HepG2 (cell line): ENCODE measurements at regions not wholly inside any gene's neighbourhood (a gene's known extent, or its start where the extent isn't known, plus 50 kb on each side); places are given as distances from the start of the nearest gene placed in this dataset.

ENCODE experiments used
- ATAC-seq: fragments of 200-7000 bp; cut with Tn5 transposase; 3 replicates; pipeline ENCODE4 v1.9.1; 2020; ENCODE audit warnings: mild to moderate bottlenecking, moderate library complexity
- BruUV-seq: library from RNA; stranded (reverse); fragments of 400-500 nt; replicated peaks from 2 replicates; lab custom pipeline; 2021; lab: Mats Ljungman, UMichigan
- CTCF ChIA-PET: fragments of 300-600 bp; formaldehyde crosslinking; extraction: SDS; loops from one replicate; lab custom pipeline; 2021; ENCODE audit warnings: low total read pairs, inconsistent platforms, low intra/inter-chr PET ratio; lab: Yijun Ruan, JAX
- POLR2A ChIA-PET: fragments of 350-600 bp; sonication (Branson Sonifier 250); formaldehyde crosslinking; loops from one replicate; lab custom pipeline; 2020; ENCODE audit warnings: antibody characterized with exemption, inconsistent platforms; lab: Yijun Ruan, JAX
- DNase-seq: peaks from one replicate; pipeline ENCODE4 v3.0.0-alpha.2; 2015; ENCODE audit warnings: low spot score
- FAIRE-seq: peaks from 3 replicates; lab custom pipeline; 2011; peaks lifted over from hg19 to GRCh38; lab: Jason Lieb, UNC
- H2AFZ ChIP-seq: one replicate; pipeline ENCODE4 v1.6.1; 2011; ENCODE audit warnings: low read length, inconsistent platforms
- H3K27ac ChIP-seq: fragments of 300-600 bp; 3 replicates; pipeline ENCODE4 v1.8.0; 2011; ENCODE audit warnings: mixed run types, mild to moderate bottlenecking, mixed read lengths, low read length, inconsistent platforms; ENCODE audit not compliant: insufficient read depth; ENCODE audit errors: extremely low read length
- H3K27me3 ChIP-seq, 2 experiments: fragments of 200-600 bp in 1 of 2; 2 replicates in 1 of 2; 3 replicates in 1 of 2; pipeline versions ENCODE4 v1.6.0 to v1.8.0; 2011; ENCODE audit warnings: low read length in 2 of 2, mild to moderate bottlenecking in 2 of 2, moderate library complexity in 2 of 2, inconsistent platforms in 1 of 2; ENCODE audit not compliant: insufficient read depth in 2 of 2, control insufficient read depth in 1 of 2
- H3K36me3 ChIP-seq, 2 experiments: fragments of 200-600 bp in 1 of 2; replicated peaks in 1 of 2; 2 replicates in 1 of 2; 3 replicates in 1 of 2; pipeline versions ENCODE4 v1.5.1 to v1.8.0; 2011; ENCODE audit warnings: low read length in 2 of 2, inconsistent platforms in 1 of 2; ENCODE audit not compliant: insufficient read depth in 2 of 2, control insufficient read depth in 1 of 2
- H3K4me1 ChIP-seq: 2 replicates; pipeline ENCODE4 v1.5.1; 2012; ENCODE audit warnings: low read length, inconsistent platforms; ENCODE audit not compliant: insufficient read depth
- H3K4me2 ChIP-seq: 2 replicates; pipeline ENCODE4 v1.6.0; 2011; ENCODE audit warnings: low read depth, low read length, inconsistent platforms
- H3K4me3 ChIP-seq, 3 experiments: fragments of 200-600 bp in 1 of 3; sonication (generic), shearing (Covaris generic) in 1 of 3; replicated peaks in 1 of 3; 2 replicates each; pipeline ENCODE4 v1.5.1; 2011 to 2016; ENCODE audit warnings: low read length in 3 of 3, inconsistent platforms in 2 of 3, low read depth in 2 of 3, mild to moderate bottlenecking in 2 of 3, control low read depth in 1 of 3, mixed read lengths in 1 of 3; ENCODE audit not compliant: insufficient read depth in 1 of 3
- H3K79me2 ChIP-seq: one replicate; pipeline ENCODE4 v1.6.1; 2011; ENCODE audit warnings: low read length, inconsistent platforms; ENCODE audit not compliant: insufficient read depth
- H3K9ac ChIP-seq: 2 replicates; pipeline ENCODE4 v1.6.0; 2011; ENCODE audit warnings: mild to moderate bottlenecking, low read depth, low read length, inconsistent platforms; ENCODE audit not compliant: insufficient read depth
- H3K9me3 ChIP-seq: 2 replicates; pipeline ENCODE4 v1.5.1; 2012; ENCODE audit warnings: mild to moderate bottlenecking, low read length
- H4K20me1 ChIP-seq: 2 replicates; pipeline ENCODE4 v1.6.0; 2011; ENCODE audit warnings: inconsistent platforms, mild to moderate bottlenecking, low read length, moderate library complexity; ENCODE audit not compliant: insufficient read depth
- ARHGAP35 ChIP-seq: sonication (generic); formaldehyde crosslinking; IDR thresholded peaks from 2 replicates; pipeline ENCODE4 v1.9.0; 2022; ENCODE audit warnings: mild to moderate bottlenecking, inconsistent platforms, moderate library complexity, missing genetic modification reagents, borderline replicate concordance
- ATF7-NPFF ChIP-seq: sonication (generic); formaldehyde crosslinking; IDR thresholded peaks from 2 replicates; pipeline ENCODE4 v1.8.1; 2023; ENCODE audit warnings: mild to moderate bottlenecking, low read depth, missing genetic modification reagents, moderate library complexity
- CC2D1A ChIP-seq: sonication (generic); formaldehyde crosslinking; IDR thresholded peaks from 2 replicates; pipeline ENCODE4 v1.8.1; 2023; ENCODE audit warnings: mild to moderate bottlenecking, missing genetic modification reagents
- CCAR2 ChIP-seq: fragments of 200-400 bp; formaldehyde crosslinking; optimal IDR thresholded peaks from 2 replicates; pipeline ENCODE3; 2018; ENCODE audit warnings: low read depth, mild to moderate bottlenecking, low read length, moderate library complexity
- CHD2 ChIP-seq: IDR thresholded peaks from 2 replicates; pipeline ENCODE4 v1.6.1; 2011; ENCODE audit warnings: low read depth, low read length, improper control_type of control experiment
- ELF4 ChIP-seq: sonication (generic); formaldehyde crosslinking; IDR thresholded peaks from 2 replicates; pipeline ENCODE4 v1.5.0; 2020; ENCODE audit warnings: missing genetic modification reagents, mild to moderate bottlenecking, moderate library complexity, borderline replicate concordance
- GRHL1 ChIP-seq: sonication (generic); formaldehyde crosslinking; conservative IDR thresholded peaks from 2 replicates; pipeline ENCODE4 v1.8.0; 2022; ENCODE audit warnings: missing genetic modification reagents
- HDAC2 ChIP-seq: sonication (generic); formaldehyde crosslinking; IDR thresholded peaks from 2 replicates; pipeline ENCODE4 v1.4.0; 2020; ENCODE audit warnings: missing genetic modification reagents
- NCOA1 ChIP-seq: sonication (generic); formaldehyde crosslinking; IDR thresholded peaks from 2 replicates; pipeline ENCODE4 v1.9.0; 2021; ENCODE audit warnings: missing genetic modification reagents
- NFYB ChIP-seq: sonication (generic); formaldehyde crosslinking; IDR thresholded peaks from 2 replicates; pipeline ENCODE4 v1.4.0; 2020; ENCODE audit warnings: missing genetic modification reagents
- SNAPC4 ChIP-seq: sonication (generic); formaldehyde crosslinking; IDR thresholded peaks from 2 replicates; pipeline ENCODE4 v1.4.0; 2020; ENCODE audit warnings: mild to moderate bottlenecking, missing genetic modification reagents
- ZNF17 ChIP-seq: sonication (generic); formaldehyde crosslinking; IDR thresholded peaks from 2 replicates; pipeline ENCODE4 v1.5.0; 2020; ENCODE audit warnings: mild to moderate bottlenecking, missing genetic modification reagents
- ZNF569 ChIP-seq: sonication (generic); formaldehyde crosslinking; IDR thresholded peaks from 2 replicates; pipeline ENCODE4 v1.5.0; 2020; ENCODE audit warnings: mild to moderate bottlenecking, missing genetic modification reagents, moderate library complexity, borderline replicate concordance
- ZNF678 ChIP-seq: sonication (generic); formaldehyde crosslinking; IDR thresholded peaks from 2 replicates; pipeline ENCODE4 v1.4.0; 2020; ENCODE audit warnings: mild to moderate bottlenecking, missing genetic modification reagents
- ZSCAN12 ChIP-seq: sonication (generic); formaldehyde crosslinking; IDR thresholded peaks from 2 replicates; pipeline ENCODE4 v1.9.0; 2021; ENCODE audit warnings: mild to moderate bottlenecking, missing genetic modification reagents
- WGBS: methylation state at CpG from one replicate; pipeline ENCODE4 v1.1.6; 2017; ENCODE audit warnings: low lambda C conversion rate; 5-methylcytosine and 5-hydroxymethylcytosine counted together
- in situ Hi-C: cut with HindIII; loops from 2 replicates; pipeline ENCODE4 v1.10.0; 2017; ENCODE audit warnings: low pct_unique_long_range_greater_than_20kb; ENCODE audit not compliant: extremely low pct_ligation_motif_present
- intact Hi-C: fragments of 100-400 bp; cut with micrococcal nuclease; formaldehyde crosslinking; loops from one replicate; pipeline ENCODE4 v1.10.0; 2022; ENCODE audit not compliant: unreplicated experiment

GRCh38 chr18:40470723-40471122, 1484.3 kb upstream of the PIK3C3 start:
- FAIRE-seq (no peak), DNase-seq (no peak)
- POLR2A ChIA-PET = no interaction called here
- CTCF ChIA-PET = no interaction called here
- H3K36me3 ChIP-seq = no peaks in the 10 kb centered on the region
- TF ChIP-seq NFYB (no peak), ZNF17 (no peak), ELF4 (CRISPR knock-in tag) (no peak), GRHL1 (CRISPR knock-in tag) (no peak), ZNF569 (CRISPR knock-in tag) (no peak), CC2D1A (CRISPR knock-in tag) (no peak), SNAPC4 (CRISPR knock-in tag) (no peak), ARHGAP35 (CRISPR knock-in tag) (no peak), ZNF678 (CRISPR knock-in tag) (no peak), CHD2 (no peak), ATF7-NPFF (no peak), NCOA1 (CRISPR knock-in tag) (no peak), ZSCAN12 (CRISPR knock-in tag) (no peak), CCAR2 (no peak), HDAC2 (CRISPR knock-in tag) (no peak)
- TF ChIP-seq, all 625 proteins: peak for 0
- Histone ChIP-seq H3K4me2 (no peak overlapping the region), H3K79me2 (no peaks in the 10 kb centered on the region), H3K4me3 (no peak overlapping the region), H3K4me1 (no peaks in the 10 kb centered on the region), H2AFZ (no peak overlapping the region), H3K9me3 (no peaks in the 10 kb centered on the region), H3K27me3 (no peaks in the 10 kb centered on the region), H3K27ac (no peak overlapping the region), H4K20me1 (no peaks in the 10 kb centered on the region), H3K9ac (no peak overlapping the region)
- WGBS = 28% methylated on average over 3 of the region's 3 CpGs
- in situ Hi-C loops (no loop called here), intact Hi-C loops (no loop called here)
- ATAC-seq = no peak
- no TSS peak for BruUV-seq
